GM12873 (cell line): ENCODE measurements at regions not wholly inside any gene's neighbourhood (a gene's known extent, or its start where the extent isn't known, plus 50 kb on each side); places are given as distances from the start of the nearest gene placed in this dataset.

Source experiments
- CTCF ChIP-seq: IDR thresholded peaks from 2 replicates; pipeline ENCODE4 v1.5.1; 2012; ENCODE audit warnings: low read depth, mild to moderate bottlenecking, moderate library complexity, low read length, control low read depth; ENCODE audit not compliant: insufficient read depth; ENCODE audit errors: missing control alignments

GRCh38 chr10:125256026-125256425, 95.7 kb upstream of the CTBP2 start:
- TF ChIP-seq CTCF: no peak

GRCh38 chr10:125252937-125253336, 92.6 kb upstream of the CTBP2 start:
- no peak for TF ChIP-seq CTCF

- TF ChIP-seq CTCF: no peak
These were observed 89.6 kb upstream of the CTBP2 start for GRCh38 chr10:125249948-125250347.

- TF ChIP-seq CTCF: no peak
These were observed 88.1 kb upstream of the CTBP2 start for GRCh38 chr10:125248489-125248888.

- no peak for TF ChIP-seq CTCF
These were observed 87.2 kb upstream of the CTBP2 start for GRCh38 chr10:125247576-125247975.

- TF ChIP-seq CTCF: no peak
These were observed 83.3 kb upstream of the CTBP2 start for GRCh38 chr10:125243532-125244253.

- TF ChIP-seq CTCF: no peak
These were observed 78.3 kb upstream of the CTBP2 start for GRCh38 chr10:125238682-125239081.
